Esophagus squamous epithelium (tissue), 4 donors: ENCODE measurements at regions not wholly inside any gene's neighbourhood (a gene's known extent, or its start where the extent isn't known, plus 50 kb on each side); places are given as distances from the start of the nearest gene placed in this dataset.
"Not testable (repeated sequence)": the region's sequence is repeated elsewhere in the genome, so short reads cannot be mapped to it uniquely, and the experiment has no call there.

Source experiments
- POLR2A ChIP-seq, 4 donors: fragments of 450-650 bp; IDR thresholded peaks; one replicate each; pipeline ENCODE4 v1.6.1; 2017; ENCODE audit warnings: antibody characterized with exemption in 4 of 4, mild to moderate bottlenecking in 4 of 4, moderate library complexity in 3 of 4
- TF ChIP-seq, protein P1 (sequence below), 6 experiments: fragments of 450-650 bp in 4 of 6; fragments of 200-600 bp in 2 of 6; sonication (generic) in 2 of 6; IDR thresholded peaks; one replicate each; pipeline ENCODE4 v1.5.1; 2016 to 2019; ENCODE audit warnings: antibody characterized with exemption in 6 of 6, mild to moderate bottlenecking in 4 of 6, moderate library complexity in 4 of 6

DNA sequence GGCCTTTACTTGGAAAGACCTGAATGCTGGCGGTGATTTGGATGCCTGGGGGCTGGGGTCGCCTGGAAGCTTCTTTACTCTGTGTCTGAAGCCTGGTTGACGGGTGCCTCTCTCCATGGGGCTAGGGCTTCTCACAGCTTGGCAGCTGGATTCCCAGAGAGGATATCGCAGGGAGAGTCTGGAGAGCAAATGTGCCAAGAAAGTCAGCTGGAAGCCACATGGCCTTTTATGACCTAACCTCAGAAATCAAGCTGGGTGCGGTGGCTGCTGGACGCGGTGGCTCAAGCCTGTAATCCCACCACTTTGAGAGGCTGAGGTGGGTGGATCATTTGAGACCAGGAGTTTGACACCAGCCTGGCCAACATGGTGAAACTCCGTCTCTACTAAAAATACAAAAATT is 147.2 kb upstream of the TRIM73 start:
- TF ChIP-seq, protein P1, sequence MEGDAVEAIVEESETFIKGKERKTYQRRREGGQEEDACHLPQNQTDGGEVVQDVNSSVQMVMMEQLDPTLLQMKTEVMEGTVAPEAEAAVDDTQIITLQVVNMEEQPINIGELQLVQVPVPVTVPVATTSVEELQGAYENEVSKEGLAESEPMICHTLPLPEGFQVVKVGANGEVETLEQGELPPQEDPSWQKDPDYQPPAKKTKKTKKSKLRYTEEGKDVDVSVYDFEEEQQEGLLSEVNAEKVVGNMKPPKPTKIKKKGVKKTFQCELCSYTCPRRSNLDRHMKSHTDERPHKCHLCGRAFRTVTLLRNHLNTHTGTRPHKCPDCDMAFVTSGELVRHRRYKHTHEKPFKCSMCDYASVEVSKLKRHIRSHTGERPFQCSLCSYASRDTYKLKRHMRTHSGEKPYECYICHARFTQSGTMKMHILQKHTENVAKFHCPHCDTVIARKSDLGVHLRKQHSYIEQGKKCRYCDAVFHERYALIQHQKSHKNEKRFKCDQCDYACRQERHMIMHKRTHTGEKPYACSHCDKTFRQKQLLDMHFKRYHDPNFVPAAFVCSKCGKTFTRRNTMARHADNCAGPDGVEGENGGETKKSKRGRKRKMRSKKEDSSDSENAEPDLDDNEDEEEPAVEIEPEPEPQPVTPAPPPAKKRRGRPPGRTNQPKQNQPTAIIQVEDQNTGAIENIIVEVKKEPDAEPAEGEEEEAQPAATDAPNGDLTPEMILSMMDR (IDR thresholded peaks at IDR 0.05), result not testable (repeated sequence)
- TF ChIP-seq POLR2A (IDR thresholded peaks at IDR 0.05), result not testable (repeated sequence)
